NOMO-1 (cell line): ENCODE measurements at regions not wholly inside any gene's neighbourhood (a gene's known extent, or its start where the extent isn't known, plus 50 kb on each side); places are given as distances from the start of the nearest gene placed in this dataset.

ENCODE experiments used
- DNase-seq, 2 experiments: peaks; one replicate each; lab custom pipeline; 2025; ENCODE audit not compliant: unreplicated experiment in 2 of 2; lab: John Stamatoyannopoulos, UW

- DNase-seq: no peak
Observed at GRCh38 chr12:30110498-30110897, 326.8 kb upstream of the TMTC1 start.

- no peak for DNase-seq
Observed at GRCh38 chr12:30108666-30109065, 324.9 kb upstream of the TMTC1 start.

- DNase-seq: no peak
Observed at GRCh38 chr12:30106204-30106965, 322.6 kb upstream of the TMTC1 start.

- DNase-seq: no peak
Observed at GRCh38 chr12:30105505-30105904, 321.8 kb upstream of the TMTC1 start.

- DNase-seq: no peak
Observed at GRCh38 chr12:30104971-30105370, 321.2 kb upstream of the TMTC1 start.

- no peak for DNase-seq
Observed at GRCh38 chr12:30100741-30101140, 317.0 kb upstream of the TMTC1 start.

GRCh38 chr12:30098677-30099076 is 314.9 kb upstream of the TMTC1 start:
- no peak for DNase-seq

GRCh38 chr12:30095511-30095910 is 311.8 kb upstream of the TMTC1 start:
- no peak for DNase-seq

- no peak for DNase-seq
Observed at GRCh38 chr12:30092983-30093617, 309.4 kb upstream of the TMTC1 start.

GRCh38 chr12:30090258-30090657 is 306.5 kb upstream of the TMTC1 start:
- no peak for DNase-seq

- no peak for DNase-seq
Observed at GRCh38 chr12:30088259-30088995, 304.7 kb upstream of the TMTC1 start.

GRCh38 chr12:30082381-30082780 is 298.6 kb upstream of the TMTC1 start:
- no peak for DNase-seq

GRCh38 chr12:30074916-30075315 is 291.2 kb upstream of the TMTC1 start:
- DNase-seq: no peak

GRCh38 chr12:30072824-30073223 is 289.1 kb upstream of the TMTC1 start:
- no peak for DNase-seq

- no peak for DNase-seq
Observed at GRCh38 chr12:30067146-30067545, 283.4 kb upstream of the TMTC1 start.

GRCh38 chr12:30064906-30065305 is 281.2 kb upstream of the TMTC1 start:
- no peak for DNase-seq

GRCh38 chr12:30063435-30063945 is 279.7 kb upstream of the TMTC1 start:
- no peak for DNase-seq

GRCh38 chr12:30048371-30048770 is 264.6 kb upstream of the TMTC1 start:
- no peak for DNase-seq

GRCh38 chr12:30047516-30048254 is 263.9 kb upstream of the TMTC1 start:
- no peak for DNase-seq

- DNase-seq: no peak
Observed at GRCh38 chr12:30046376-30046775, 262.6 kb upstream of the TMTC1 start.

GRCh38 chr12:30045171-30045570 is 261.4 kb upstream of the TMTC1 start:
- DNase-seq: no peak
